Left renal cortex interstitium (tissue), 4 donors: ENCODE measurements at regions not wholly inside any gene's neighbourhood (a gene's known extent, or its start where the extent isn't known, plus 50 kb on each side); places are given as distances from the start of the nearest gene placed in this dataset.

ENCODE experiments used
- DNase-seq, 4 donors: peaks; one replicate each; pipeline ENCODE4 v3.0.0-alpha.2; 2013; ENCODE audit warnings: low read depth in 4 of 4, low spot score in 2 of 4, missing footprints in 1 of 4

DNA sequence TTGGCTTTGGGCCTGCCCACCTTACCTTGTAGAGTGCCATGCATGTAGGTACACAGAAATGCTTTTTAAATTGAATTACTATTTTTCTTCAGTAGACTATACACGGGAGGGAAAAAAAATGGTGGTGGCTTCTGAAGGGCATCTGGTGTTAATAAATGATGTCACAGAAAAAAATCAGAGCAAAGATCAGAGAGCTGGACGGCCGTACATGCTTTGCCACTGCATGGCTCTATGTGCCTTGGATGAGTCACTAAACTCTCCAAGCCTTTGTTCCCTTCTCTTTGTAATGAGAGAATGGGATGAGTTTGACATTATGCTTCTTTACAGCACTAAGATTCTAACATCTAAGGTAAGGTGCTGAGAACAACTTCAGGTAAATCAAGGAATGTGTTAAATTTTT, 376.4 kb upstream of the DDHD1 start:
- no peak for DNase-seq

DNA sequence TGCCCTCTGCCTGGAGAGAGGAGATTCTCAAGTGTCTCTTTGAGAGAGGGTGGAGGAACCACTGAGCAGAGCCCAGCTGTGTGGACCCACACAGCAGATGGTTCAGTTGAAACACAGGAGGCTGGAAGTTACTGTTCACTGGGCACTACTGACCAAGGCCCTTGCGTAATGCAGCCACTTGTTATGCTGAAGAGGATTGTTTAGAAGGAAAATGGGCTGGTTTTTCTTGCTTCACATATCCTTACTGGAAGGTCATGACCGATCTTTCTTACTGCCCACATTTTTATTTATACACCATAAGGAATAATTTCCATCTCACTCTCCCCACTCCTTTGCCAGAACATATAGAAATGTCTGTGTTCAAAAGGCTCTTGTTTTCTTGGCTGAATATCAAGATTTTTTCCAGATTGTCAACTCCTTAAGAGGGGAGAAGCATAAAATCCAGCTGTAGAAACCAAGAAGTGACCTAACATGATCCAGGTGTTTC, 375.1 kb upstream of the DDHD1 start:
- DNase-seq: no peak

- DNase-seq: no peak
These were observed 373.1 kb upstream of the DDHD1 start for GRCh38 chr14:53526200-53526599.

DNA sequence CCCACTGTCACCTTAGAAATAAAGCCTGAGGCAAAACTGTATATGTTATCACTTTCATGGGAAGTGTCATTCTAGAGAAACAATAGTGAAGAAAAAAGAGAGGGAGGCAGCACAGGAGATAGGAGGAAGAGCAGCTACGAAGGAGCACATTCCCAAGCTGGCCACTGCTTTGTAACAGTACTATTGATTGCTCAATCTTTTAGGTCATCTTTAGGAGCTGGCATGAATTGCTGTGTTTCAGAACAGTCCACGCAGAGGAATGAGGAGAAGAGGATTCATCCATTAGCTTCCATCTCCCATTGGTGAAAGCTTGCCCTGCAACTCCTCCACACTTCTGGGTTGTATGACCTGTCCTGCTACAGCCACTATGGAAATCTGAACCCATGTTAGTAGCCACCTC, 372.5 kb upstream of the DDHD1 start:
- no peak for DNase-seq

DNA sequence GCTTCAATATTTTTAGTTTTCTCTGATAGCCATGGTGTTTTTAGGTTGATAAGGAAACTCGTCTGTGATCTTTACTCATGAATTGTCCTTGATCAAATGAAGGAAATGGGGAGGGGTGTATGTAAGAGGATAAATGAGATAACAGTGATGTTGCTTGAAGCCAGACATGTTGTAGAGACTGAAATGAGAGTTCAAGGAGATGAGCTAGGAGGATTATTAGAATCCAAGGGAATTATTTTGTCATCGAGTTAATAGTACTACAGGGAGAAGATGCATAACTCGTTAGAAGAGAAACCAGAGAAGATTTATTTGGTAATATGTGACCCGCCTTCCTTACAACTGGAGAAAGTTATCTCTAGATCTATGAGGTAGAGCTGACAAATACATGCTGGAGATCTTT, 371.3 kb upstream of the DDHD1 start:
- DNase-seq: no peak

- DNase-seq: no peak
These were observed 370.1 kb upstream of the DDHD1 start for GRCh38 chr14:53523226-53523625.

GRCh38 chr14:53520078-53520928, 367.2 kb upstream of the DDHD1 start:
- DNase-seq: no peak

- DNase-seq: no peak
These were observed 366.0 kb upstream of the DDHD1 start for GRCh38 chr14:53519137-53519536.

DNA sequence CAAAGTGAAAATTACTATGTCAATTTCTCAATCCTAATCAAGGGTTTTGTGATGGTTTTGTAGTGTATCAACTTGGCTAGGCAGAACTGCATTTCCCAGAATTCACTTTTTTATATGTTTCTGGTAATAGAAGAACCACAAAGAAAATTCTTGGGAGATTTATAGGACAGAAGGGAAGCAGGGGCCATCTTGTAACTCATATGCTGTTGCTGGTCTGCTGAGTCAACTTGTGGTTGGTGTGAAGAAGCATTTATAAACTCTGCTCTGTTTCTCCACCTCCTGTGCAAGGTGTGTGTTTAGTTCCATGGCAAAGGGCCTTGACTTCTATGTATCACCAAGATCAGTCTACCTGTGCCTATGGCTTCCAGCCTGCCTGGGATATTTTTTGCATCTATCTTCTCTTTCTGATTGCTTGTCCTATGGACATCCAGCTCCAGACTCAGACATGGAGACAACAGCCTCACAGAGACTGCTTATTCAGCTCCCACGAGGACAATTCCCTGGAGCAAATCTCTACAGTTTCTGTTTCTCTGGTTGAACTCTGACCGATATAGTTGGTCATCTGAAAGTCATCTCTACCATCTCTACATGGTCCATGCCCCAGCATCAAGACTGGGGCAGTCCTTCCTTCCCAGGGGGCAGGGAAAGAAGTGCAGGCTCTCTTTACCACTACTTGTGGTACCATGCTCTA, 364.3 kb upstream of the DDHD1 start:
- DNase-seq: no peak

- DNase-seq: no peak
These were observed 363.2 kb upstream of the DDHD1 start for GRCh38 chr14:53516261-53516774.

- DNase-seq: no peak
These were observed 362.2 kb upstream of the DDHD1 start for GRCh38 chr14:53515276-53515675.

- no peak for DNase-seq
These were observed 361.1 kb upstream of the DDHD1 start for GRCh38 chr14:53514197-53514596.

DNA sequence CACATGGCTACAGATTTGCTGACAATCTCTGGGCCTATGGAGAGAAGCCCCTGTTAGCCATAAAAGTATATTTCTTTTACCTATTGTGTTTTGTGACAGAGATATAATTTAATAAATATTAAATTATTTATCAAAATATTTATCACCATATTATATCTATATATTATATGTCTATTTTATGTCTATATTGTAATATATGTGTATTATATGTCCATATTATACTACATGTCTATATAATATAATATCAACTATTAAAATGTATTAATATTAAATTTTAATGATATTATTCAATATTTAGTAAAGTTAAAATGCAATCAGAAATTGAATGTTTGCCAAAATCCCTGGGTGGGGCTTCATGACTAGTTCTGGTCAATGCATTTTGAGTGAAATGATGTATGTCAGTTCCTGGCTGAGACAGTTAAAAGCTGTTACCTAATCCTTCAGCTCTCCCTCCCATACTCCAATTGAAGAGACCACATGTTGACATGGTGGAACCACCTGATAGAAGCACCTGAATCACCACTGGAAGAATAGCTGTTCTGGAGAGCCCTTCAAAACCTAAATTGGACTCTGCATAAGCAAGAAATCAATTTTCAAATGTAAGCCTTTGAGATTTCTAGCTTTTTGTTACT, 357.3 kb upstream of the DDHD1 start:
- no peak for DNase-seq

- DNase-seq: peak in 1 of 4 donors; percentile 19
These were observed 356.4 kb upstream of the DDHD1 start for GRCh38 chr14:53509276-53510244.

DNA sequence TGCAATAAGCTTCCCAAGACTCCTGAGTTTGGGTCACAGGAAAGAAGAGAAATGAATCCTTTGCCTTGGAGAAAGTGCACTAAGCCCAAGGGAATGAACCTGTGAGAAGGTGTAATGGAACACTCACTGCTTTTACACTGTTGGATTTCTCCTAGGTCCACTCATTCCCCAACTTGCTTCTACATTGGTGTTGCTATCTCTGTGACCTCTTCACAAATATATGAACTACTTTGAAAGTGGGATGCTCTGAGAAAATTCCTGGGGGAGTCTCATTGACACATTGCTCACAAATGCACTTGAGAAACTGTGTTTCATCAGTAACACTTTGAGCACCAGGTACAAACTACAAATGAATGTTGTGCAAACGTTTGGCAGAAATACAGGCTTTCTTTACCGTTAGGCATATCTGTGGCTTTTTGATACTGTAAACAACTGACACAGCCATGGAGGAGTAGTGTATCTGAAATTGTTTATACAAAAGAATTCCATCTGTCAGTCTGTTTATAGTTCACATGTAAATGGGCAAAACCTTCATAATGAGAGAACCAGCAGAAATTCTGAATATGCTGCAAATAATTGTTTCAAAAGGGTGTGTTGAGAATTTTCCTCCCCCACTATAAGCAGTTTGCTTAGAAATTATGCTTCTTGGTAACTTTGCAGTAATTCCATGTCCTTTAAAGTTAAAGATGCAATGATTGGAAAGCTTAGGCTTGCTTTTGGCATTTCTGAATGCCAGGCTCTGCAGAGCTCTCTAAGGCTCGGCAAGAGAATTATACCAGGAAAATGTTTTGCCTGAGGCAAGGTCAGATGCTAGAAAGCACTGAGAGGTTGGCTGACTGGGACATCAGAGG, 348.5 kb upstream of the DDHD1 start:
- no peak for DNase-seq

- no peak for DNase-seq
These were observed 347.1 kb upstream of the DDHD1 start for GRCh38 chr14:53500191-53500590.

GRCh38 chr14:53496668-53497067, 343.5 kb upstream of the DDHD1 start:
- no peak for DNase-seq

DNA sequence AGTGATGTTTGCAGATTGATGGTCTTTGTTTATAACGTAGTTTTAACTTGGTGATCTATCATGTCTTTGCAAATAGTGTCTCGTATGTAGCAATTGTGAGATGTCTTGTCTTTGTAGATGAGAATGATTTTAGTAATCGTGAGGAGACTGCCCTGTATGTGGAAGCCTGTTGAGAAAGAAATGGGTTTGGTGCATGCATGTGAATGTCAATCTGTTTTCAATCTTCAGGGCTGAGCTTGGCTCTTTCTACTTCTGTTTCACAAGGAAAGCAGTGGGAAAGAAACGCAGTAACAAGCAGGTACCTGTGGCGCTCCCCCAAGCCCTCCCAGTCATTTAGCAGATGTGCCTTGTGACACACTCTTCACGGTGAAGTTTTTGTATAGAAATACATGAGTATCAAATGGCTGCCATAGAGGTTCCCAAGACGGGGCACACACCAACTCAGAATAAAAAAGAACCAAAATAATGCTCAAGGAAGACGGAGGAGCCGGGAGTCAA, 342.8 kb upstream of the DDHD1 start:
- no peak for DNase-seq

GRCh38 chr14:53494587-53494986, 341.5 kb upstream of the DDHD1 start:
- no peak for DNase-seq
